ENCODE measurements at regions not wholly inside any gene's neighbourhood (a gene's known extent, or its start where the extent isn't known, plus 50 kb on each side); places are given as distances from the start of the nearest gene placed in this dataset.

- no peak for TF ChIP-seq CTCF (conservative IDR thresholded peaks at IDR 0.05; ENCODE audit: low read depth, low read length)
- H3K4me3 ChIP-seq (ENCODE audit: low read depth, low read length), result no peak overlapping the region
- DNase-seq (ENCODE audit: low read depth), result no peak
Observed at GRCh38 chr16:63830061-63830460, 1291.8 kb downstream of the CDH11 start.

- no peak for DNase-seq (ENCODE audit: low read depth)
- no peak overlapping the region for H3K4me3 ChIP-seq (ENCODE audit: low read depth, low read length)
- no peak for TF ChIP-seq CTCF (conservative IDR thresholded peaks at IDR 0.05; ENCODE audit: low read depth, low read length)
Observed at GRCh38 chr16:63822818-63823217, 1299.0 kb downstream of the CDH11 start.

GRCh38 chr16:63816276-63816675, 1305.6 kb downstream of the CDH11 start:
- TF ChIP-seq CTCF (conservative IDR thresholded peaks at IDR 0.05; ENCODE audit: low read depth, low read length), result no peak
- no peak overlapping the region for H3K4me3 ChIP-seq (ENCODE audit: low read depth, low read length)
- no peak for DNase-seq (ENCODE audit: low read depth)

GRCh38 chr16:63813862-63814261, 1308.0 kb downstream of the CDH11 start:
- H3K4me3 ChIP-seq (ENCODE audit: low read depth, low read length), result no peak overlapping the region
- no peak for DNase-seq (ENCODE audit: low read depth)
- TF ChIP-seq CTCF (conservative IDR thresholded peaks at IDR 0.05; ENCODE audit: low read depth, low read length), result no peak

- H3K4me3 ChIP-seq (ENCODE audit: low read depth, low read length), result no peak overlapping the region
- no peak for TF ChIP-seq CTCF (conservative IDR thresholded peaks at IDR 0.05; ENCODE audit: low read depth, low read length)
- no peak for DNase-seq (ENCODE audit: low read depth)
Observed at GRCh38 chr16:63808730-63809129, 1313.1 kb downstream of the CDH11 start.

GRCh38 chr16:63806794-63807506, 1314.9 kb downstream of the CDH11 start:
- DNase-seq (ENCODE audit: low read depth), result no peak
- TF ChIP-seq CTCF (conservative IDR thresholded peaks at IDR 0.05; ENCODE audit: low read depth, low read length), result no peak
- no peak overlapping the region for H3K4me3 ChIP-seq (ENCODE audit: low read depth, low read length)

- no peak for TF ChIP-seq CTCF (conservative IDR thresholded peaks at IDR 0.05; ENCODE audit: low read depth, low read length)
- DNase-seq (ENCODE audit: low read depth), result no peak
- H3K4me3 ChIP-seq (ENCODE audit: low read depth, low read length), result no peak overlapping the region
Observed at GRCh38 chr16:63804126-63804525, 1317.7 kb downstream of the CDH11 start.
